Subcutaneous abdominal adipose tissue (tissue), 5 donors: ENCODE measurements at regions not wholly inside any gene's neighbourhood (a gene's known extent, or its start where the extent isn't known, plus 50 kb on each side); places are given as distances from the start of the nearest gene placed in this dataset.
"Not testable (repeated sequence)": the region's sequence is repeated elsewhere in the genome, so short reads cannot be mapped to it uniquely, and the experiment has no call there.

Experiments used
- H3K27ac ChIP-seq: one replicate; pipeline ENCODE4 v1.7.0; 2013; ENCODE audit warnings: low read depth, mild to moderate bottlenecking, inconsistent platforms, low read length, moderate library complexity
- H3K27me3 ChIP-seq, 5 donors: one replicate each; pipeline ENCODE4 v1.7.0; 2013; ENCODE audit warnings: low read length in 5 of 5, inconsistent platforms in 1 of 5; ENCODE audit not compliant: control insufficient read depth in 5 of 5, insufficient read depth in 4 of 5
- H3K36me3 ChIP-seq, 5 donors: one replicate each; pipeline ENCODE4 v1.7.0; 2013; ENCODE audit warnings: low read length in 5 of 5; ENCODE audit not compliant: control insufficient read depth in 5 of 5, insufficient read depth in 5 of 5
- H3K4me1 ChIP-seq, 5 donors: one replicate each; pipeline ENCODE4 v1.7.0; 2013; ENCODE audit warnings: low read length in 5 of 5, mild to moderate bottlenecking in 3 of 5, moderate library complexity in 1 of 5; ENCODE audit not compliant: control insufficient read depth in 5 of 5, insufficient read depth in 5 of 5
- H3K4me3 ChIP-seq, 5 donors: one replicate each; pipeline ENCODE4 v1.7.0; 2013; ENCODE audit warnings: low read length in 5 of 5, low read depth in 1 of 5
- H3K9ac ChIP-seq, 5 donors: one replicate each; pipeline ENCODE4 v1.7.0; 2013; ENCODE audit warnings: low read length in 5 of 5, mild to moderate bottlenecking in 4 of 5, moderate library complexity in 3 of 5
- H3K9me3 ChIP-seq, 5 donors: one replicate each; pipeline ENCODE4 v1.7.0; 2013; ENCODE audit warnings: low read length in 5 of 5; ENCODE audit not compliant: control insufficient read depth in 5 of 5
- donor health status: healthy.
- donor health status: healthy.
- donor health status: healthy.
- donor health status: healthy.
- donor health status: healthy.

GRCh38 chr16:63633706-63634445 is 1488.0 kb downstream of the CDH11 start:
- not testable (repeated sequence) for H3K36me3 ChIP-seq, H3K4me1 ChIP-seq, H3K9ac ChIP-seq, H3K4me3 ChIP-seq, H3K27ac ChIP-seq, H3K9me3 ChIP-seq, H3K27me3 ChIP-seq

DNA sequence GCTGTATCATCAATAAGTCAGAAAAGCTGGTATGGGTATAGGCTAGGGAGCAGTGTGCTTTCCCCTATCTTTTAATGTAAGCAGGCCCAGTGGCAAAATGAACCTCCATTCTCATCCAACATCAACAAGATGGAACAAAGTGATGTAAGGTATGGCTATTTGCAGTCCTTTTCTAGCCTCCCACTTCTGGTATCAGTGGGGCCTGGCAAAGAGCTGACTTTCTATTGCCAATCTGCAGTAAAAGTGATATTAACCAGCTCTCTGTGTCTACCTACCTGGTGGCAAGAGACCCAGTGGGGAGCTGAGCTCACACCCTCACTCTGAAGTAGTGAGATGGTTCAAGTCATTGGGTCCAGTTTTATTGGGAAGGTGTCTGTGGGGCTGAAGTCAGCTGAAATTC is 1492.6 kb downstream of the CDH11 start:
- Histone ChIP-seq H3K36me3 (no peaks in the 10 kb centered on the region), H3K27ac (no peak overlapping the region), H3K9ac (no peak overlapping the region), H3K27me3 (no peaks in the 10 kb centered on the region), H3K4me1 (no peaks in the 10 kb centered on the region), H3K4me3 (no peak overlapping the region), H3K9me3 (no peaks in the 10 kb centered on the region)

- Histone ChIP-seq H3K9me3 (no peaks in the 10 kb centered on the region), H3K36me3 (no peaks in the 10 kb centered on the region), H3K27me3 (no peaks in the 10 kb centered on the region), H3K27ac (no peak overlapping the region), H3K9ac (no peak overlapping the region), H3K4me3 (no peak overlapping the region), H3K4me1 (no peaks in the 10 kb centered on the region)
Measured at GRCh38 chr16:63628812-63629211, 1493.1 kb downstream of the CDH11 start.

DNA sequence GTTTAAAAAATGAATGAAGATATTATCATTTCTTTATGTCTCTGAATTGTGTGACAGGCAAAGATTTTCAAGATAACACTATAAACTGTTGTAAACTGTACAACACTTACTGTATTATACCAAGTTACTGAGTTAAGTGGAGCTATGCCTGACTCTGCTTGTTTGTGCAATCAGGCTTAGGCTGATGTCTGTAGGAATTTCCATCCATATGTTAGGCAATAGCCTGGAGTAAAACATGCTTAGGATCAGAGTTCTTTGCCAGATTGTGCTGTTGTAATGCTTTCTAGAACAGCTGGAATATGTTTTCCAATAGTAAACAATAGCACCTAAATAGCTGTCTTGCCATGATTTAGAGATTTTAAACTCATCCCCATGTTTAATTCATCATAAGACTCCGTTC is 1496.7 kb downstream of the CDH11 start:
- Histone ChIP-seq H3K27me3 (no peaks in the 10 kb centered on the region), H3K4me3 (no peak overlapping the region), H3K4me1 (no peaks in the 10 kb centered on the region), H3K9ac (no peak overlapping the region), H3K27ac (no peak overlapping the region), H3K9me3 (no peaks in the 10 kb centered on the region), H3K36me3 (no peaks in the 10 kb centered on the region)

- Histone ChIP-seq H3K27ac (no peak overlapping the region), H3K4me3 (no peak overlapping the region), H3K9me3 (no peaks in the 10 kb centered on the region), H3K36me3 (no peaks in the 10 kb centered on the region), H3K4me1 (no peaks in the 10 kb centered on the region), H3K9ac (no peak overlapping the region), H3K27me3 (no peaks in the 10 kb centered on the region)
Measured at GRCh38 chr16:63623551-63624039, 1498.3 kb downstream of the CDH11 start.

DNA sequence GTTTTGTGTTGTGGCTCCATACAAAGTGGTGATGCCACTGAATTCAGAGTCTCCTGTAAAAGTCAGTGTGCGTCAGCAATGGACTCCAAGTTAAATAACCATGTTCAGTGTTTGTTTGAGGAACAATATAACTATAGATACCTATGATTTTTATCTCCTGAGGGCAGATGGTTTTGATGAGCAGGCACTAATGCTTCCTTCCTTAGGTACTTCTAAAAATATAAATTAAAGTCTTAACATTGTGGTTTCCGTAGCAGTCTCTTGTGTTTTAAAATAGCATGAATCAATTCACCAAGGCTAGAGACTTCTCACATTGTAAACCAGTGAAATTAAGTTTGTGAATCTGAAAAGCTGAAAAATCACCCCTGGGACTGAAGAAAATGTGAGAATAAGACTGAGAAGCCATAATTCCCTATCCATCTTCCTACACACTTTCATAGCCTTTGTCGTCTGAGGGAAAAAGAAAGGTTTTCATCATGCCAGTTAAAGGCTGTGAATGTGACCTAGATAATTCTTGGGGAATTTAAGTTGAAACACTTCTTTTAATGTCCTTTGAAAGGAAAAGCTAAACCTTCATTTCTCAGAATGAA is 1502.9 kb downstream of the CDH11 start:
- H3K9ac ChIP-seq, result no peak overlapping the region
- H3K27me3 ChIP-seq, result peaks cover 0 to 8% (median 4%) of the 10 kb centered on the region in 5 donors
- H3K4me1 ChIP-seq, result peaks cover 0 to 6% (median 5%) of the 10 kb centered on the region in 5 donors
- H3K36me3 ChIP-seq, result no peaks in the 10 kb centered on the region
- H3K9me3 ChIP-seq, result peaks cover 0 to 4% (median 0%) of the 10 kb centered on the region in 5 donors
- H3K4me3 ChIP-seq, result no peak overlapping the region
- no peak overlapping the region for H3K27ac ChIP-seq

DNA sequence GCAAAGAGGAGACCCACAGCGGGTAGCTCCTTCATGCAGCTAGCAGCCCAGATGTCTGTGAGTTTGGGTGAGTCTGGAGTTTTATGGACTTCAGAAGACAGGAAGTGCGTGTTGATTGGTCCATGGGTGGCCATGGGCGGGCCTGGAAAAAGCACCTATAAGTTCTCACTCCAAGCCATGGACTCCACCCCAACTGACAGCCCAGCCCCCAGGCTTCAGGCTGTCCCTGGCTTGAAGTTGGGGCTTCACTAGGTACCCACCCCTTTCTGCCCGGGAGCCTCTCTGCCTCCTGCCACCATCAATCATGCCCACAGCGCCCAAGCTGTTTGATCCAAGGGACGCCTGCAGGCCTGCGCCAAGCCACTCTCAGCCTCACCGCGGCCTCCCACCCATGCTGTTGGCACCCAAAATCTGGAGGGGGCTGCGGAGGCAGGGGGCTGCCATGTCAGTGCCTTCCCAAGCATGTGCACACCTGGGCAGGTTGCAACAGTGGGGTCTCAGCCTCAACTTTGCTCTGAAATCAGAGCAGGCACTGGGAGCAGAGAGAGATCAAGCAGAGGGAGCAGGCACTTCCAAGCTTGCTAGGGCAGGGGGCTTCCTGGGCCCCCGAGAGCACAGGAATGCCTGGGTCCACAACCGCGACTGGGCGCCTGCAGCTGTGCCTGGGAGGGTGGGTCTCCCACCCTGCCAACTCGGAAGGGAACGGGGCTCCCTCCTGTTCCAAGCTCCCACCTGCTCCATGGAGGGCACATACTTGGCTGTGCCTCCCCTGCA is 1503.7 kb downstream of the CDH11 start:
- H3K9me3 ChIP-seq, result peaks cover 0 to 4% (median 0%) of the 10 kb centered on the region in 5 donors
- H3K36me3 ChIP-seq, result no peaks in the 10 kb centered on the region
- peaks cover 0 to 6% (median 5%) of the 10 kb centered on the region in 5 donors for H3K4me1 ChIP-seq
- peak overlapping the region in 3 of 5 donors; percentile 36 to 51 (median 43) for H3K4me3 ChIP-seq
- no peak overlapping the region for H3K27ac ChIP-seq
- peaks cover 0 to 8% (median 4%) of the 10 kb centered on the region in 5 donors for H3K27me3 ChIP-seq
- no peak overlapping the region for H3K9ac ChIP-seq

DNA sequence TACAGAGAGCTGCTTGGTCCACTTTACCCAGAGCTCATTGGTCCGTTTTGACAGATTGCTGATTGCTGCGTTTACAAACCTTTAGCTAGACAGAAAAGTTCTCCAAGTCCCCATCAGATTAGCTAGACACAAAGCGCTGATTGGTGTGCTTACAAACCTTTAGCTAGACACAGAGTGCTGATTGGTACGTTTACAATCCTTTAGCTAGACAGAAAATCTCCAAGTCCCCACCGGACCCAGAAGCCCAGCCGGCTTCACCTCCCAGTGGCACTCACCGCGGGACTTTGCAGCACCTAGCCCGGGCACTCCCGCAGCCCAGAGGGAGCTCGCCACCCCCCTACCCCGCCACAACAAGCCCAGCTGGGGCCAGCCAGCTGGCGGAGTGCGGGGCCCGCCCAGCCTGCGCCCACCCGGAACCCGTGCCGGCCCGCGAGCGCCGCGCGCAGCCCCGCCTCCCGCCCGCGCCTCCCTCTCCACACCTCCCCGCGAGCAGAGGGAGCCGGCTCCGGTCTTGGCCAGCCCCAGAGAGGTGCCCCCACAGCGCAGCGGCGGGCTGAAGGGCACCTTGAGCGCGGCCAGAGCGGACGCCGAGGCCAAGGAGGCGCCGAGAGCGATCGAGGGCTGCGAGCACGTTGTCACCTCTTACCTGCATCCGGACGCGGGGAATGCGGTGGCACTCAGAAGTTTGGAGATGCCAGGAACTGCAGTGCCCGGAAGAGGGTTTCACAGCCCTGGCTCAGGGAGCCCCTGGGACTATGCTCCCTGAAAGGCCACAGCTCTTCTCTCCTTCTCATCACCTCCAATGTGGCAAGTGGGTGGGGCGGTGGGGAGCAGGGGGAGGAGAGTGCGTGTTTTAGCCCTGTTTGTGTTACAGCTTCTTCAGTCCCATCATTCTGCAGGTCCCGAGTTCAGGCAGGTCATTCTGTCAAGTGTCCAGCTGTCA is 1504.5 kb downstream of the CDH11 start:
- H3K4me1 ChIP-seq, result peaks cover 0 to 6% (median 5%) of the 10 kb centered on the region in 5 donors
- H3K36me3 ChIP-seq, result no peaks in the 10 kb centered on the region
- H3K27me3 ChIP-seq, result peaks cover 0 to 8% (median 4%) of the 10 kb centered on the region in 5 donors
- H3K27ac ChIP-seq, result no peak overlapping the region
- peaks cover 0 to 4% (median 0%) of the 10 kb centered on the region in 5 donors for H3K9me3 ChIP-seq
- H3K4me3 ChIP-seq, result peak overlapping the region in 4 of 5 donors; percentile 30 to 51 (median 40)
- H3K9ac ChIP-seq, result no peak overlapping the region

- Histone ChIP-seq H3K9ac (no peak overlapping the region), H3K4me1 (peaks cover 0 to 6% (median 5%) of the 10 kb centered on the region in 5 donors), H3K9me3 (peaks cover 0 to 13% (median 4%) of the 10 kb centered on the region in 5 donors), H3K4me3 (no peak overlapping the region), H3K27me3 (peaks cover 0 to 8% (median 4%) of the 10 kb centered on the region in 5 donors), H3K27ac (no peak overlapping the region), H3K36me3 (no peaks in the 10 kb centered on the region)
Measured at GRCh38 chr16:63614429-63614828, 1507.4 kb downstream of the CDH11 start.
